Karpas-422 (cell line): ENCODE measurements at regions not wholly inside any gene's neighbourhood (a gene's known extent, or its start where the extent isn't known, plus 50 kb on each side); places are given as distances from the start of the nearest gene placed in this dataset.

ENCODE experiments used
- DNase-seq: peaks from one replicate; pipeline ENCODE4 v3.0.0-alpha.2; 2015
- H2AFZ ChIP-seq: fragments of 200-600 bp; sonication (generic); 2 replicates; pipeline ENCODE4 v1.6.1; 2014; ENCODE audit warnings: antibody characterized with exemption, low read length, mixed read lengths
- H3K27ac ChIP-seq: fragments of 200-600 bp; sonication (generic); 2 replicates; pipeline ENCODE4 v1.5.1; 2014; ENCODE audit warnings: mild to moderate bottlenecking, low read length, moderate library complexity
- H3K27me3 ChIP-seq: fragments of 200-600 bp; sonication (generic); 2 replicates; pipeline ENCODE4 v1.6.1; 2014; ENCODE audit warnings: low read length, mixed read lengths
- H3K36me3 ChIP-seq: fragments of 200-600 bp; sonication (generic); 2 replicates; pipeline ENCODE4 v1.6.1; 2014; ENCODE audit warnings: low read length, mixed read lengths; ENCODE audit not compliant: insufficient read depth
- H3K4me1 ChIP-seq: fragments of 200-600 bp; sonication (generic); 2 replicates; pipeline ENCODE4 v1.6.1; 2014; ENCODE audit warnings: mild to moderate bottlenecking, low read length, mixed read lengths
- H3K4me2 ChIP-seq: fragments of 200-600 bp; sonication (generic); 2 replicates; pipeline ENCODE4 v1.6.1; 2014; ENCODE audit warnings: low read length, low read depth, mild to moderate bottlenecking; ENCODE audit not compliant: poor library complexity, severe bottlenecking
- H3K4me3 ChIP-seq: fragments of 200-600 bp; sonication (generic); 2 replicates; pipeline ENCODE4 v1.5.1; 2014; ENCODE audit warnings: mild to moderate bottlenecking, antibody characterized with exemption, low read length, mixed read lengths
- H3K79me2 ChIP-seq: fragments of 200-600 bp; sonication (generic); 2 replicates; pipeline ENCODE4 v1.6.1; 2014; ENCODE audit warnings: mild to moderate bottlenecking, low read length, mixed read lengths
- H3K9ac ChIP-seq: fragments of 200-600 bp; sonication (generic); 2 replicates; pipeline ENCODE4 v1.6.0; 2014; ENCODE audit warnings: low read length
- H3K9me2 ChIP-seq: fragments of 200-600 bp; sonication (generic), shearing (Covaris generic); replicated peaks from 2 replicates; pipeline ENCODE4 v1.6.0; 2014; ENCODE audit warnings: mild to moderate bottlenecking, low read length, moderate library complexity; ENCODE audit not compliant: insufficient read depth
- H3K9me3 ChIP-seq: fragments of 300-700, 200-600 bp; sonication (generic); 2 replicates; pipeline ENCODE4 v1.6.1; 2014; ENCODE audit warnings: low read length, mixed read lengths
- H4K20me1 ChIP-seq: fragments of 200-600 bp; sonication (generic); 2 replicates; pipeline ENCODE4 v1.6.1; 2014; ENCODE audit warnings: mild to moderate bottlenecking, antibody characterized with exemption, low read length, low read depth; ENCODE audit not compliant: insufficient read depth

GRCh38 chr9:107810461-107810961 is 320.9 kb upstream of the KLF4 start:
- no peak overlapping the region for H3K9ac ChIP-seq
- no peaks in the 10 kb centered on the region for H3K36me3 ChIP-seq
- no peak overlapping the region for H3K4me3 ChIP-seq
- H3K4me1 ChIP-seq = no peaks in the 10 kb centered on the region
- H3K27ac ChIP-seq = no peak overlapping the region
- no peak overlapping the region for H2AFZ ChIP-seq
- no peak overlapping the region for H3K4me2 ChIP-seq
- peaks cover 4% of the 10 kb centered on the region; the same call in 1 of the 2 replicates for H3K27me3 ChIP-seq
- no peak for DNase-seq
- no peaks in the 10 kb centered on the region; the same call in 1 of the 2 replicates for H3K9me2 ChIP-seq
- H3K9me3 ChIP-seq = no peaks in the 10 kb centered on the region
- no peaks in the 10 kb centered on the region for H3K79me2 ChIP-seq
- no peaks in the 10 kb centered on the region for H4K20me1 ChIP-seq

DNA sequence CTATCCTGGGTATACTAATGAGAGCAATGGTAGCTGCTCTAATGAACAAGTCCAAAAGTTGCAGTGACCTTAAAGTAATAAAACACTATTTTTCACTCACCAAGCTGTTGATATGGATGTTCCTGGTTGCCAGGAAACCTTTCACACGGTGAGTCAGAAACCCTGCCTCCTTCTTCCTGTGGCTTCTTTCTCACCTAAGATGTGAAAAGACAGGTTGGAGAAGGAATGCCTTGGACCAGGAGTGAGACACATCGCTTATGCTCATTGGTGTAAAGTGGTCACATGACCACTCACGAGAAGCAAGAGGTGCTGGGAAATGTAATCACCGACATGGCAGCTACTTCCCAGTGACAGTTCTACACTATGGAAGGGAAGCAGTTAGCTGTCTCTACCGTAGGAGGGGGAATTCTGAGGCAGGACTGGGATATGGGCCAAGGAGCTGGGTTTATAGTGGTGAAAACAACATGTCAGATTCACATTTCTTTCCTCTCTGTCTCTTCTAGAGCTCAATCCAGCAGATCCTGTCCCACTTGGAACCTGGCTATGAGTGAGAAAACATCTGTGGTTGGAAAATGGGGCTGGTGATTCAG is 320.4 kb upstream of the KLF4 start:
- Histone ChIP-seq H2AFZ (no peak overlapping the region), H3K4me1 (no peaks in the 10 kb centered on the region), H3K27me3 (peaks cover 4% of the 10 kb centered on the region; the same call in 1 of the 2 replicates), H3K9me3 (no peaks in the 10 kb centered on the region), H3K27ac (no peak overlapping the region), H3K4me3 (no peak overlapping the region), H4K20me1 (no peaks in the 10 kb centered on the region), H3K79me2 (no peaks in the 10 kb centered on the region), H3K36me3 (no peaks in the 10 kb centered on the region), H3K4me2 (no peak overlapping the region), H3K9ac (no peak overlapping the region), H3K9me2 (no peaks in the 10 kb centered on the region; the same call in 1 of the 2 replicates)
- DNase-seq = no peak

DNA sequence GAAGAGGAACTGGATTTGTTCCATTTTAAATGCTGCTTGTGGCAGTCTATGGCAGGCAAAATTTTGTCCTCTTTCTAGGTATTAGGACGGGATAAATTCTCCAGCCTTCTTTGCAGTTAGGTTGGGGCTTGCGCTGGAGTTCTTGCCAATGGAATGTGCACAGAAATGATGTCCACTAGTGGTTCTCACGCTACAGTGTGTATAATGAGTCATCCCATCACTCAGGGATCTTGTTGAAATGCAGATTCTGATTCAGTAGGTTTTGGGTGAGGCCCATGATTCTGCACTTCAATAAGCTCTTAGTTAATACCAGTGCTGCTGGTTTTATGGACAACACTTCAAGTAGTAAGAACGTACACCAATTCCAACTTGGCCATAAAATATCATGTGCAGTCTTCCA is 317.6 kb upstream of the KLF4 start:
- H2AFZ ChIP-seq = no peak overlapping the region
- no peak overlapping the region for H3K9ac ChIP-seq
- H3K4me3 ChIP-seq = no peak overlapping the region
- no peaks in the 10 kb centered on the region for H3K79me2 ChIP-seq
- no peaks in the 10 kb centered on the region for H3K9me3 ChIP-seq
- peaks cover 4% of the 10 kb centered on the region for H3K27me3 ChIP-seq
- no peak overlapping the region for H3K4me2 ChIP-seq
- no peaks in the 10 kb centered on the region for H3K36me3 ChIP-seq
- no peaks in the 10 kb centered on the region for H3K4me1 ChIP-seq
- H3K9me2 ChIP-seq = no peaks in the 10 kb centered on the region
- H4K20me1 ChIP-seq = no peaks in the 10 kb centered on the region
- H3K27ac ChIP-seq = no peak overlapping the region
- no peak for DNase-seq

- H3K9me2 ChIP-seq = no peaks in the 10 kb centered on the region
- H3K4me1 ChIP-seq = no peaks in the 10 kb centered on the region
- no peak overlapping the region for H3K9ac ChIP-seq
- H4K20me1 ChIP-seq = no peaks in the 10 kb centered on the region
- no peak for DNase-seq
- H3K4me2 ChIP-seq = no peak overlapping the region
- no peaks in the 10 kb centered on the region for H3K9me3 ChIP-seq
- no peak overlapping the region for H2AFZ ChIP-seq
- H3K36me3 ChIP-seq = no peaks in the 10 kb centered on the region
- no peaks in the 10 kb centered on the region for H3K79me2 ChIP-seq
- peaks cover 4% of the 10 kb centered on the region for H3K27me3 ChIP-seq
- no peak overlapping the region for H3K27ac ChIP-seq
- H3K4me3 ChIP-seq = no peak overlapping the region
Observed at GRCh38 chr9:107805201-107805600, 315.6 kb upstream of the KLF4 start.

DNA sequence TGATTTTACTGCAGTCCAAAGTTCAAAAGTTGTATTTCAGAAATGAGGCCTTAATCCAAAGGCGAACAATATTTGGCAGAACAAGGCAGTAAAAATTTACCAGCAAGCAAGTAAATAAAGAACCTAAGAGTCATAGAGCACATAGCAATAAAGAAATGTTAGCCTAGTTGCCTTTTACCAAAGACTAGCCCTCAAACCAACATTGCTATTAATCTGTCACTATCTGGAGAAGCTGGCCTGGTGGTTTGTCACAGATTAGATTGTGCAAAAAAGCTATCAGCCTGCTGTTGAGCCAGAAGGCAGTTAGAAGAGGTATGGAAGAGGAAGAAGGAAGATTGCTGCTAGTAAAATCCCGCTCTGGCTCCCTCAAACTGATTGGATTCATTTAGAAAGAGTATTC is 304.7 kb upstream of the KLF4 start:
- Histone ChIP-seq H2AFZ (no peak overlapping the region), H3K36me3 (no peaks in the 10 kb centered on the region), H3K4me1 (no peaks in the 10 kb centered on the region), H3K9me3 (no peaks in the 10 kb centered on the region), H3K9me2 (no peaks in the 10 kb centered on the region), H3K27me3 (no peaks in the 10 kb centered on the region), H3K9ac (no peak overlapping the region), H3K4me3 (no peak overlapping the region), H4K20me1 (no peaks in the 10 kb centered on the region), H3K79me2 (no peaks in the 10 kb centered on the region), H3K4me2 (no peak overlapping the region), H3K27ac (no peak overlapping the region)
- DNase-seq = no peak

GRCh38 chr9:107793541-107793940 is 304.0 kb upstream of the KLF4 start:
- H4K20me1 ChIP-seq = no peaks in the 10 kb centered on the region
- no peaks in the 10 kb centered on the region for H3K9me2 ChIP-seq
- H3K9me3 ChIP-seq = no peaks in the 10 kb centered on the region
- H3K4me2 ChIP-seq = no peak overlapping the region
- no peaks in the 10 kb centered on the region for H3K79me2 ChIP-seq
- H3K4me3 ChIP-seq = no peak overlapping the region
- H3K9ac ChIP-seq = no peak overlapping the region
- no peaks in the 10 kb centered on the region for H3K36me3 ChIP-seq
- no peak overlapping the region for H2AFZ ChIP-seq
- H3K27me3 ChIP-seq = no peaks in the 10 kb centered on the region
- no peaks in the 10 kb centered on the region for H3K4me1 ChIP-seq
- DNase-seq = no peak
- H3K27ac ChIP-seq = no peak overlapping the region

DNA sequence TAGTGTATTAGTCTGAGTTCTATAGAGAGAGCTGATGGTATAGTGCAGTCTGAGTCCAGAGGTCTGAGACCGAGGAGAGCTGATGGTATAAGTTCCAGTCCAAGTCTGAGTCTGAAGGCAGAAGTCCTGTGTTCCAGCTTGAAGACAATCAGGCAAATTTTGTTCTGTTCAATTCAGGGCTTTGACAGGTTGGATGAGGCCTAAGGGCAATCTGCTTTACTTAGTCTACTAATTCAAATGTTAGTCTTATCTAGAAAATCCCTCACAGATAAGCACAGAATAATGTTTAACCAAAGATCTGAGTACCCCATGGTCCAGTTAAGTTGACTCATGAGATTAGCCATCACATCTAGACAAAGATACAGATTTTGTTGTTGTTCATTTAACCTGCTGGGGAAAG is 303.0 kb upstream of the KLF4 start:
- H3K79me2 ChIP-seq = no peaks in the 10 kb centered on the region
- H3K27ac ChIP-seq = no peak overlapping the region

DNA sequence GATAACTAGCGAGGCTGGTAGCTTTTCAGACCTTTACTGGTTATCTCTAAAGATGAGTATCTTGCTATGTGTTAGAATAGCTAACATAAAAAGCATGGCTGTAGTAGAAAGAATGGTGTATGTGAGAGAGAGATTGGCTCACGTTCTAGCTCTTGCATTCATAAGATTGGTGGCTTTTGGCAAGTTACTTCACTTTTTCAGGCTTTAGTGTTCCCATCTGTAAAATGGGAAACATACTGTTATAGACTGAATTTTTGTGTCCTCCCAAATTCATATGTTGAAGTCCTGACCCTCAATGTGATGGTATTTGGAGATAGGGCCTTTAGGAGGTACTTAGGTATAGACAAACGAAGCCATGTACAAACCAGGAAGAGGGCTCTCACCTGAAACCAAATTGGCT is 302.4 kb upstream of the KLF4 start:
- no peak for DNase-seq
- Histone ChIP-seq H3K9ac (no peak overlapping the region), H3K36me3 (no peaks in the 10 kb centered on the region), H3K27me3 (no peaks in the 10 kb centered on the region), H3K9me2 (no peaks in the 10 kb centered on the region), H4K20me1 (no peaks in the 10 kb centered on the region), H3K4me3 (no peak overlapping the region), H3K4me1 (no peaks in the 10 kb centered on the region), H3K9me3 (no peaks in the 10 kb centered on the region), H3K4me2 (no peak overlapping the region), H2AFZ (no peak overlapping the region), H3K79me2 (no peaks in the 10 kb centered on the region), H3K27ac (no peak overlapping the region)

More for the DNA sequence above, 303.0 kb upstream of the KLF4 start:
- Histone ChIP-seq H3K9me2 (no peaks in the 10 kb centered on the region), H2AFZ (no peak overlapping the region), H3K4me2 (no peak overlapping the region), H3K36me3 (no peaks in the 10 kb centered on the region), H3K9me3 (no peaks in the 10 kb centered on the region), H3K9ac (no peak overlapping the region), H3K27me3 (no peaks in the 10 kb centered on the region), H4K20me1 (no peaks in the 10 kb centered on the region), H3K4me3 (no peak overlapping the region), H3K4me1 (no peaks in the 10 kb centered on the region)
- no peak for DNase-seq
